Parathyroid adenoma (tissue), 2 donors: ENCODE measurements at regions not wholly inside any gene's neighbourhood (a gene's known extent, or its start where the extent isn't known, plus 50 kb on each side); places are given as distances from the start of the nearest gene placed in this dataset.

Experiments used
- H2AFZ ChIP-seq: fragments of 300-600 bp; sonication (generic); one replicate; pipeline ENCODE4 v1.7.0; 2017; ENCODE audit warnings: antibody characterized with exemption, mild to moderate bottlenecking
- H3K27ac ChIP-seq: fragments of 300-600 bp; sonication (generic); one replicate; pipeline ENCODE4 v1.7.0; 2017
- H3K27me3 ChIP-seq: fragments of 300-600 bp; sonication (generic); one replicate; pipeline ENCODE4 v1.7.0; 2017; ENCODE audit warnings: low read length; ENCODE audit not compliant: control insufficient read depth, insufficient read depth
- H3K36me3 ChIP-seq: fragments of 300-600 bp; sonication (generic); one replicate; pipeline ENCODE4 v1.7.0; 2017; ENCODE audit warnings: low read length; ENCODE audit not compliant: control insufficient read depth, insufficient read depth
- H3K4me1 ChIP-seq: fragments of 300-600 bp; sonication (generic); one replicate; pipeline ENCODE4 v1.7.0; 2017; ENCODE audit warnings: control low read depth
- H3K4me2 ChIP-seq: fragments of 300-600 bp; sonication (generic); one replicate; pipeline ENCODE4 v1.7.0; 2017; ENCODE audit warnings: low read length
- H3K4me3 ChIP-seq: fragments of 300-600 bp; sonication (generic); one replicate; pipeline ENCODE4 v1.7.0; 2017; ENCODE audit warnings: low read depth, low read length
- H3K79me2 ChIP-seq: fragments of 300-600 bp; sonication (generic); one replicate; pipeline ENCODE4 v1.7.0; 2017; ENCODE audit warnings: control low read depth
- H3K9ac ChIP-seq: fragments of 300-600 bp; sonication (generic); one replicate; pipeline ENCODE4 v1.7.0; 2017; ENCODE audit warnings: mild to moderate bottlenecking
- H3K9me3 ChIP-seq: fragments of 300-600 bp; sonication (generic); one replicate; pipeline ENCODE4 v1.7.0; 2017; ENCODE audit warnings: low read length; ENCODE audit not compliant: control insufficient read depth
- CTCF ChIP-seq: fragments of 300-600 bp; sonication (generic); IDR thresholded peaks from one replicate; pipeline ENCODE4 v1.7.0; 2017; ENCODE audit warnings: antibody characterized with exemption, mild to moderate bottlenecking
- donor health status: primary hyperparathyroidism.

GRCh38 chr15:36284911-36285310 lies 294.5 kb upstream of the CDIN1 start:
- no peak for TF ChIP-seq CTCF

GRCh38 chr15:36291501-36291900 lies 287.9 kb upstream of the CDIN1 start:
- no peak overlapping the region for H3K27ac ChIP-seq
- H3K9ac ChIP-seq = no peak overlapping the region
- H3K9me3 ChIP-seq = no peaks in the 10 kb centered on the region
- no peaks in the 10 kb centered on the region for H3K79me2 ChIP-seq
- no peaks in the 10 kb centered on the region for H3K36me3 ChIP-seq
- H3K27me3 ChIP-seq = peaks cover 2% of the 10 kb centered on the region
- no peak overlapping the region for H3K4me2 ChIP-seq
- no peaks in the 10 kb centered on the region for H3K4me1 ChIP-seq
- no peak overlapping the region for H2AFZ ChIP-seq
- no peak overlapping the region for H3K4me3 ChIP-seq
- TF ChIP-seq CTCF = no peak

More at GRCh38 chr15:36284911-36285310, 294.5 kb upstream of the CDIN1 start:
- Histone ChIP-seq H3K27ac (no peak overlapping the region), H3K79me2 (no peaks in the 10 kb centered on the region), H3K36me3 (no peaks in the 10 kb centered on the region), H3K4me2 (no peak overlapping the region), H2AFZ (no peak overlapping the region), H3K9me3 (no peaks in the 10 kb centered on the region), H3K9ac (no peak overlapping the region), H3K27me3 (no peaks in the 10 kb centered on the region), H3K4me3 (no peak overlapping the region), H3K4me1 (no peaks in the 10 kb centered on the region)

GRCh38 chr15:36294359-36294758 lies 285.1 kb upstream of the CDIN1 start:
- H2AFZ ChIP-seq = no peak overlapping the region
- H3K79me2 ChIP-seq = no peaks in the 10 kb centered on the region
- H3K4me3 ChIP-seq = no peak overlapping the region
- H3K36me3 ChIP-seq = no peaks in the 10 kb centered on the region
- peaks cover 2% of the 10 kb centered on the region for H3K27me3 ChIP-seq
- TF ChIP-seq CTCF = no peak
- H3K27ac ChIP-seq = no peak overlapping the region
- H3K4me1 ChIP-seq = no peaks in the 10 kb centered on the region
- H3K9ac ChIP-seq = no peak overlapping the region
- no peak overlapping the region for H3K4me2 ChIP-seq
- H3K9me3 ChIP-seq = no peaks in the 10 kb centered on the region

- Histone ChIP-seq H3K36me3 (no peaks in the 10 kb centered on the region), H3K27ac (no peak overlapping the region), H3K4me1 (no peaks in the 10 kb centered on the region), H3K27me3 (no peaks in the 10 kb centered on the region), H3K9me3 (no peaks in the 10 kb centered on the region), H3K79me2 (no peaks in the 10 kb centered on the region), H3K4me3 (no peak overlapping the region), H2AFZ (no peak overlapping the region), H3K4me2 (no peak overlapping the region), H3K9ac (no peak overlapping the region)
- TF ChIP-seq CTCF = no peak
These were observed 277.5 kb upstream of the CDIN1 start for GRCh38 chr15:36301947-36302346.

GRCh38 chr15:36313021-36313420 lies 266.4 kb upstream of the CDIN1 start:
- Histone ChIP-seq H3K27me3 (no peaks in the 10 kb centered on the region), H3K4me2 (no peak overlapping the region), H3K36me3 (no peaks in the 10 kb centered on the region), H3K9ac (no peak overlapping the region), H3K27ac (no peak overlapping the region), H3K9me3 (no peaks in the 10 kb centered on the region), H3K4me1 (no peaks in the 10 kb centered on the region), H3K79me2 (no peaks in the 10 kb centered on the region), H2AFZ (no peak overlapping the region), H3K4me3 (no peak overlapping the region)
- no peak for TF ChIP-seq CTCF
